ENCODE measurements at regions not wholly inside any gene's neighbourhood (a gene's known extent, or its start where the extent isn't known, plus 50 kb on each side); places are given as distances from the start of the nearest gene placed in this dataset.
A peak's percentile ranks its signal among the peaks of the same experiment; 100 is the strongest.
"Not testable (repeated sequence)": the region's sequence is repeated elsewhere in the genome, so short reads cannot be mapped to it uniquely, and the experiment has no call there.

- TF ChIP-seq CTCF (IDR thresholded peaks at IDR 0.05; ENCODE audit: low read depth, low read length, missing control alignments) = no peak
- no peak for DNase-seq
Observed at GRCh38 chr7:39845006-39845405, 105.0 kb upstream of the CDK13 start.

GRCh38 chr7:39847227-39847626, 102.8 kb upstream of the CDK13 start:
- no peaks in the 10 kb centered on the region for H3K36me3 ChIP-seq (replicated peaks)
- TF ChIP-seq CTCF (IDR thresholded peaks at IDR 0.05; ENCODE audit: low read depth, low read length, missing control alignments) = no peak
- no peak overlapping the region for H3K4me3 ChIP-seq (ENCODE audit: low read depth, low read length)
- in situ Hi-C loops (cut with HindIII; ENCODE audit: low pct_ligation_motif_present, low sequenced_read_pairs) = no loop called here
- H3K27ac ChIP-seq = no peak overlapping the region
- H3K27me3 ChIP-seq (replicated peaks) = no peaks in the 10 kb centered on the region
- peak; percentile 25 for DNase-seq

More at GRCh38 chr7:39845006-39845405, 105.0 kb upstream of the CDK13 start:
- in situ Hi-C loops (cut with HindIII; ENCODE audit: low pct_ligation_motif_present, low sequenced_read_pairs) = no loop called here
- Histone ChIP-seq H3K4me3 (ENCODE audit: low read depth, low read length) (no peak overlapping the region), H3K27me3 (replicated peaks) (no peaks in the 10 kb centered on the region), H3K27ac (no peak overlapping the region), H3K36me3 (replicated peaks) (no peaks in the 10 kb centered on the region)

DNA sequence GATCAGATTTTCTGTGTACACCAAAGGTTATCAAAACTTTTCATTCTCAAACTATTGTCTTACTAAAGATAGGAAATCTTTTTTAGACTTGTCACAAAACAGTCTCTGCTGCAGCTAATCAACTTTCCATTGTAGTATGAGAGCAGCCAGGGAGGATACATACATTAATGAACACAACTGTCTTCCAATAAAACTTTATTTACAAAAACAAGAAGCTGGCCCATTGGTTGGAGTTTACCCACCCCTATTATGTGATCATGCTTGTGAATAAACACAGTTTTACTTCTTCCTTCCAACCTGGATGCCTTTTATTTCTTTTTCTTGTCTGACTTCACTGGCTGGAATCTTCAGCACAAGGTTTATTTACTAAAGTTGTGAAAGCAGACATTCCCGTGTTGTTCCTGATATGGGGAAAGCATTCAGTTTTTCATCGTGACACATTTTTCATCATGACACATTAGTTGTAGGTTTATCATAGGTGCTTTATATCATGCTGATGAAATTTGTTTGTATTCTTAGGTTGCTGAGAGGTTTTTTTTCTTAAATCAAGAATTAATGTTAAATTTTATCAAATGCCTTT, 98.5 kb upstream of the CDK13 start:
- H3K27ac ChIP-seq = no peak overlapping the region
- no peak for TF ChIP-seq CTCF (IDR thresholded peaks at IDR 0.05; ENCODE audit: low read depth, low read length, missing control alignments)
- no peak overlapping the region for H3K4me3 ChIP-seq (ENCODE audit: low read depth, low read length)
- DNase-seq = no peak
- no peaks in the 10 kb centered on the region for H3K27me3 ChIP-seq (replicated peaks)
- in situ Hi-C loops (cut with HindIII; ENCODE audit: low pct_ligation_motif_present, low sequenced_read_pairs) = no loop called here
- no peaks in the 10 kb centered on the region for H3K36me3 ChIP-seq (replicated peaks)

- peak overlapping the region; percentile 37 for H3K4me3 ChIP-seq (ENCODE audit: low read depth, low read length)
- H3K27me3 ChIP-seq (replicated peaks); in situ Hi-C loops (cut with HindIII; ENCODE audit: low pct_ligation_motif_present, low sequenced_read_pairs); H3K27ac ChIP-seq; DNase-seq; H3K36me3 ChIP-seq (replicated peaks): not testable (repeated sequence)
Observed at GRCh38 chr7:39854616-39855324, 95.3 kb upstream of the CDK13 start.

DNA sequence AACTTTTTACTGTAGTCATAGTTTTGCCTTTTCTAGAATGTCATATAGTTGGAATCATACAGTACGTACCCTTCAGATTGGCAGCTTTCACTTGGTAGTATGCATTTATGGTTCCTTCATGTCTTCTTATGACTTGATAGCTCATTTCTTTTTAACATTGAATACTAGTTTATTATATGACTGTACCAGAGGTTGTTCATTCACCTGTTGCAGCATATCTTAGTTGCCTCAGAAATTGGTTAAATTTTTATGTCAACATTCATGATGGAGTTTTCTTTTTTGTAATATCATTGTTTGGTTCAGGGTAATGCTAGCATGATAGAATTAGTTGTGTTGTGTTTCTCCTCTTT, 94.8 kb upstream of the CDK13 start:
- DNase-seq = no peak
- Histone ChIP-seq H3K36me3 (replicated peaks) (no peaks in the 10 kb centered on the region), H3K4me3 (ENCODE audit: low read depth, low read length) (peak overlapping the region; percentile 37), H3K27me3 (replicated peaks) (no peaks in the 10 kb centered on the region), H3K27ac (no peak overlapping the region)
- in situ Hi-C loops (cut with HindIII; ENCODE audit: low pct_ligation_motif_present, low sequenced_read_pairs) = no loop called here
- TF ChIP-seq CTCF (IDR thresholded peaks at IDR 0.05; ENCODE audit: low read depth, low read length, missing control alignments) = no peak

- TF ChIP-seq CTCF (IDR thresholded peaks at IDR 0.05; ENCODE audit: low read depth, low read length, missing control alignments) = peak; percentile 45
- H3K27ac ChIP-seq; H3K4me3 ChIP-seq (ENCODE audit: low read depth, low read length); in situ Hi-C loops (cut with HindIII; ENCODE audit: low pct_ligation_motif_present, low sequenced_read_pairs); H3K27me3 ChIP-seq (replicated peaks); H3K36me3 ChIP-seq (replicated peaks): not testable (repeated sequence)
- DNase-seq = peak; percentile 40
Observed at GRCh38 chr7:39863675-39864322, 86.3 kb upstream of the CDK13 start.

DNA sequence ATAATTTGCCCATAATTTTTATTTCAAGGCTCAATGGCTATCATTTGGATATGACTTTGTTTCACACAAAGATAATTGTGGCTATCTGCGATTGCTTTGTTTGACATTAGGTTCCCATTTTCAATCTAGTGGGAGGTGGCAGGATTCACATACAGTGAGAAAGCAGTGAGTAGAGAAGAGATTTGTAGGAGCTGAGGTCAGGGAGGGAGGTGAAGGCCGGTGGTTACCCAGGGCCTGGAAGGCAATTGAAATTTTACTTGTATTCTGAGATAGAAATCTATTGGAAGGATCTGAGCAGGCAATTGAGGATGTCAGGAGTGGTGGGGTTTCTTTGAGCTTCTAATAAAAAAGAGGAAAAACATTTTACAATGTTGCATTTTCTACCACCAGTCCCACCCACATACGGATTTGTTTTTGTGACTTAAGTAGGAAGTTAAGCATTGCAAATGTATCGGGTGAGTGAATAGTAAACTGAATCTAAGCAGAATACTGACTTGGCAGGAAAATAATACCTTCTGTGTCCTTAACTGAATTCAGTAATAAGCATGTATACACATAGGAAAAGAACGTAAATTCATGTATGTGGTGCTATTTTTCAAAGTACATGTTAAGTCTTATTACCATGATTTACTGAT, 80.1 kb upstream of the CDK13 start:
- H3K36me3 ChIP-seq (replicated peaks); H3K27me3 ChIP-seq (replicated peaks); H3K4me3 ChIP-seq (ENCODE audit: low read depth, low read length); DNase-seq; in situ Hi-C loops (cut with HindIII; ENCODE audit: low pct_ligation_motif_present, low sequenced_read_pairs); H3K27ac ChIP-seq: not testable (repeated sequence)

DNA sequence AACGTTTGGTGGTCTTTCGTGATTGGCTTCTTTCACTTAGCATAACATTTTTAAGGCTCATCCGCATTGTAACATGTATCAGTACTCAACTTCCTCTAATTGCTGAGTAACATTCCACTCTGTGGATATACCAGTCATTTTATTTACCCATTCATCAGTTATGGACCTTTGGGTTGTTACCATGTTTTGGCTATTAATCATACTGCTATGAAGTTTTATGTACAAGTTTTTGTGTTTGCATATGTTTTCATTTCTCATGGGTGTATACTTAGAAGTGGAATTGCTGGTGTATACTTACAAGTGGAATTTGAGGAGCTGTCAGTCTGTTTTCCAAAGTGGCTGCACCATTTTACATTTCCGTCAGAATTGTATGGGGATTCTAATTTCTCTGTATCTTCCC, 78.4 kb upstream of the CDK13 start:
- H3K4me3 ChIP-seq (ENCODE audit: low read depth, low read length); DNase-seq; H3K27ac ChIP-seq; H3K27me3 ChIP-seq (replicated peaks); in situ Hi-C loops (cut with HindIII; ENCODE audit: low pct_ligation_motif_present, low sequenced_read_pairs); H3K36me3 ChIP-seq (replicated peaks): not testable (repeated sequence)

Data from brain microvascular endothelial cell (primary cell).